ENCODE measurements at regions not wholly inside any gene's neighbourhood (a gene's known extent, or its start where the extent isn't known, plus 50 kb on each side); places are given as distances from the start of the nearest gene placed in this dataset.
A peak's percentile ranks its signal among the peaks of the same experiment; 100 is the strongest.

- DNase-seq (ENCODE audit: low spot score), result no peak
Observed at GRCh38 chrX:120819126-120819525, 56.5 kb downstream of the CT47B1 start.

GRCh38 chrX:120813982-120814381 lies 61.7 kb downstream of the CT47B1 start:
- no peak for DNase-seq (ENCODE audit: low spot score)

GRCh38 chrX:120801426-120801825 lies 74.2 kb downstream of the CT47B1 start:
- no peak for DNase-seq (ENCODE audit: low spot score)

GRCh38 chrX:120797188-120797851 lies 78.3 kb downstream of the CT47B1 start:
- DNase-seq (ENCODE audit: low spot score), result no peak

- DNase-seq (ENCODE audit: low spot score), result no peak
Observed at GRCh38 chrX:120795301-120795700, 80.4 kb downstream of the CT47B1 start.

- no peak for DNase-seq (ENCODE audit: low spot score)
Observed at GRCh38 chrX:120794525-120794975, 81.1 kb downstream of the CT47B1 start.

- no peak for DNase-seq (ENCODE audit: low spot score)
Observed at GRCh38 chrX:120793098-120793497, 82.6 kb downstream of the CT47B1 start.

- peak; percentile 18 for DNase-seq (ENCODE audit: low spot score)
Observed at GRCh38 chrX:120791013-120791643, 84.5 kb downstream of the CT47B1 start.

- DNase-seq (ENCODE audit: low spot score), result no peak
Observed at GRCh38 chrX:120790552-120790951, 85.1 kb downstream of the CT47B1 start.

GRCh38 chrX:120790118-120790517 lies 85.5 kb downstream of the CT47B1 start:
- DNase-seq (ENCODE audit: low spot score), result peak; percentile 62

- no peak for DNase-seq (ENCODE audit: low spot score)
Observed at GRCh38 chrX:120781403-120781802, 94.3 kb downstream of the CT47B1 start.

GRCh38 chrX:120775959-120776358 lies 99.7 kb downstream of the CT47B1 start:
- DNase-seq (ENCODE audit: low spot score), result no peak

- no peak for DNase-seq (ENCODE audit: low spot score)
Observed at GRCh38 chrX:120774606-120775005, 101.1 kb downstream of the CT47B1 start.

GRCh38 chrX:120773801-120774200 lies 101.9 kb downstream of the CT47B1 start:
- no peak for DNase-seq (ENCODE audit: low spot score)

- DNase-seq (ENCODE audit: low spot score), result peak; percentile 56
Observed at GRCh38 chrX:120769576-120770341, 105.9 kb downstream of the CT47B1 start.

GRCh38 chrX:120768681-120769080 lies 107.0 kb downstream of the CT47B1 start:
- DNase-seq (ENCODE audit: low spot score), result no peak

GRCh38 chrX:120768254-120768653 lies 107.4 kb downstream of the CT47B1 start:
- DNase-seq (ENCODE audit: low spot score), result no peak

- DNase-seq (ENCODE audit: low spot score), result no peak
Observed at GRCh38 chrX:120763269-120763668, 112.4 kb downstream of the CT47B1 start.

- DNase-seq (ENCODE audit: low spot score), result no peak
Observed at GRCh38 chrX:120761810-120762209, 113.9 kb downstream of the CT47B1 start.

- DNase-seq (ENCODE audit: low spot score), result no peak
Observed at GRCh38 chrX:120759685-120760084, 116.0 kb downstream of the CT47B1 start.

- DNase-seq (ENCODE audit: low spot score), result no peak
Observed at GRCh38 chrX:120755066-120755846, 120.4 kb downstream of the CT47B1 start.
